ENCODE measurements at regions not wholly inside any gene's neighbourhood (a gene's known extent, or its start where the extent isn't known, plus 50 kb on each side); places are given as distances from the start of the nearest gene placed in this dataset.
"Not testable (repeated sequence)": the region's sequence is repeated elsewhere in the genome, so short reads cannot be mapped to it uniquely, and the experiment has no call there.

GRCh38 chr6:9233226-9233625 is 797.9 kb upstream of the SLC35B3 start:
- no peak for DNase-seq

GRCh38 chr6:9225441-9225871 is 790.1 kb upstream of the SLC35B3 start:
- DNase-seq: no peak

- DNase-seq: no peak
These were observed 789.2 kb upstream of the SLC35B3 start for GRCh38 chr6:9224539-9224938.

GRCh38 chr6:9213717-9214116 is 778.4 kb upstream of the SLC35B3 start:
- DNase-seq: not testable (repeated sequence)

GRCh38 chr6:9208966-9209365 is 773.6 kb upstream of the SLC35B3 start:
- DNase-seq: no peak

- DNase-seq: no peak
These were observed 770.3 kb upstream of the SLC35B3 start for GRCh38 chr6:9205645-9206044.

- no peak for DNase-seq
These were observed 768.8 kb upstream of the SLC35B3 start for GRCh38 chr6:9204171-9204570.

- DNase-seq: no peak
These were observed 765.4 kb upstream of the SLC35B3 start for GRCh38 chr6:9200712-9201111.

- no peak for DNase-seq
These were observed 762.4 kb upstream of the SLC35B3 start for GRCh38 chr6:9197726-9198125.

- DNase-seq: no peak
These were observed 760.0 kb upstream of the SLC35B3 start for GRCh38 chr6:9195322-9195721.

- no peak for DNase-seq
These were observed 757.1 kb upstream of the SLC35B3 start for GRCh38 chr6:9192405-9192909.

GRCh38 chr6:9186148-9186547 is 750.8 kb upstream of the SLC35B3 start:
- no peak for DNase-seq

- no peak for DNase-seq
These were observed 742.7 kb upstream of the SLC35B3 start for GRCh38 chr6:9178071-9178470.

GRCh38 chr6:9173229-9173628 is 737.9 kb upstream of the SLC35B3 start:
- no peak for DNase-seq

GRCh38 chr6:9172096-9172495 is 736.8 kb upstream of the SLC35B3 start:
- no peak for DNase-seq

GRCh38 chr6:9168669-9169068 is 733.3 kb upstream of the SLC35B3 start:
- no peak for DNase-seq

- no peak for DNase-seq
These were observed 726.4 kb upstream of the SLC35B3 start for GRCh38 chr6:9161731-9162130.

- DNase-seq: no peak
These were observed 723.7 kb upstream of the SLC35B3 start for GRCh38 chr6:9159051-9159450.

GRCh38 chr6:9155836-9156235 is 720.5 kb upstream of the SLC35B3 start:
- no peak for DNase-seq

GRCh38 chr6:9143140-9143539 is 707.8 kb upstream of the SLC35B3 start:
- DNase-seq: no peak

- DNase-seq: no peak
These were observed 705.7 kb upstream of the SLC35B3 start for GRCh38 chr6:9140951-9141460.

GRCh38 chr6:9140172-9140571 is 704.8 kb upstream of the SLC35B3 start:
- DNase-seq: no peak

GRCh38 chr6:9139746-9140145 is 704.4 kb upstream of the SLC35B3 start:
- DNase-seq: no peak

- DNase-seq: no peak
These were observed 703.6 kb upstream of the SLC35B3 start for GRCh38 chr6:9138936-9139335.

- no peak for DNase-seq
These were observed 700.9 kb upstream of the SLC35B3 start for GRCh38 chr6:9136141-9136822.

Measured in GOT3 (cell line).